K562 (cell line): ENCODE measurements at regions not wholly inside any gene's neighbourhood (a gene's known extent, or its start where the extent isn't known, plus 50 kb on each side); places are given as distances from the start of the nearest gene placed in this dataset.

Experiments
- CC2D1A ChIP-seq: fragments of 450-650 bp; IDR thresholded peaks from 2 replicates; pipeline ENCODE4 v1.6.1; 2017; ENCODE audit warnings: mild to moderate bottlenecking
- EP300 ChIP-seq: IDR thresholded peaks from 2 replicates; pipeline ENCODE4 v1.6.1; 2012; ENCODE audit warnings: low read length, improper control_type of control experiment
- KDM4B ChIP-seq, 2 experiments: fragments of 450-650 bp in 1 of 2; sonication (generic) in 1 of 2; IDR thresholded peaks; 2 replicates each; pipeline ENCODE4 v1.6.1; 2016 to 2017; ENCODE audit warnings: borderline replicate concordance in 2 of 2, antibody characterized with exemption in 1 of 2, low read depth in 1 of 2, mild to moderate bottlenecking in 1 of 2
- MED1 ChIP-seq: sonication (generic); formaldehyde crosslinking; IDR thresholded peaks from 2 replicates; pipeline ENCODE4 v1.8.1; 2023; ENCODE audit warnings: missing genetic modification reagents, borderline replicate concordance
- POLR2A ChIP-seq: fragments of 450-650 bp; conservative IDR thresholded peaks from 2 replicates; pipeline ENCODE4 v1.6.1; 2016
- SIRT6 ChIP-seq: IDR thresholded peaks from one replicate; pipeline ENCODE4 v1.6.1; 2012; ENCODE audit warnings: low read depth, mild to moderate bottlenecking, control low read depth, inconsistent platforms, low read length, moderate library complexity
- SMAD3 ChIP-seq: fragments of 450-650 bp; formaldehyde crosslinking; conservative IDR thresholded peaks from 2 replicates; pipeline ENCODE4 v1.4.0; 2020; ENCODE audit warnings: mild to moderate bottlenecking
- TF ChIP-seq, protein P1 (sequence below): fragments of 200-800 bp; sonication (Bioruptor generic); IDR thresholded peaks from 2 replicates; pipeline ENCODE4 v1.6.1; 2016; ENCODE audit warnings: missing genetic modification characterization, missing compliant biosample characterization
- TF ChIP-seq, protein P2 (sequence below), 2 experiments: fragments of 450-650 bp in 1 of 2; sonication (generic) in 1 of 2; formaldehyde crosslinking; conservative IDR thresholded peaks; 2 replicates each; pipeline versions ENCODE4 v1.4.0 to v1.8.1; 2020 to 2022; ENCODE audit warnings: mild to moderate bottlenecking in 1 of 2, missing genetic modification reagents in 1 of 2
- TF ChIP-seq, protein P3 (sequence below): sonication (generic); formaldehyde crosslinking; IDR thresholded peaks from 2 replicates; pipeline ENCODE4 v1.8.0; 2022; ENCODE audit warnings: missing genetic modification reagents, mild to moderate bottlenecking, borderline replicate concordance

DNA sequence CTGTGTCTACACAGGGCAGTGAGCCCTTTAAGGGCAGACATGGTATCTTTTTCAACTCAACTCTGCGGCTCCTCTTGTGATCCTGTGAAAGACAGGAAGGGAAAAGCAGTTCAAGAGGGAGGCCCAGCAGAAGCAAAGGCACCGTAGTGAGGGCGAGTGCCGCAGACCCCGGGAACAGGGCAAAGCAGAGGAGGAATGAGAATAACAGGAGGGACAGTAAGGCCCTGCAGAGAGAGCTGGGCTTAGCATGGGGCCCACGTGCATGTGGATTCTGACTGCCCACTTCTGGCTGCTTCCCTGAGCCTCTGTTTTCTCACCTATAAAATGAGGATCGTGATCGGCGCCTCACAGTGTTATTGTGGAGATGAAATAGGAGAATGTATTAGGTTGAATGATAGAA, 409.3 kb downstream of the PTPRU start:
- TF ChIP-seq CC2D1A (no peak), MED1 (CRISPR knock-in tag) (no peak), SMAD3 (no peak), POLR2A (no peak), EP300 (no peak), KDM4B (IDR thresholded peaks at IDR 0.05; ENCODE audit: borderline replicate concordance in 2 of 2, low read depth in 1 of 2) (no peak), SIRT6 (no peak)
- TF ChIP-seq, protein P1, sequence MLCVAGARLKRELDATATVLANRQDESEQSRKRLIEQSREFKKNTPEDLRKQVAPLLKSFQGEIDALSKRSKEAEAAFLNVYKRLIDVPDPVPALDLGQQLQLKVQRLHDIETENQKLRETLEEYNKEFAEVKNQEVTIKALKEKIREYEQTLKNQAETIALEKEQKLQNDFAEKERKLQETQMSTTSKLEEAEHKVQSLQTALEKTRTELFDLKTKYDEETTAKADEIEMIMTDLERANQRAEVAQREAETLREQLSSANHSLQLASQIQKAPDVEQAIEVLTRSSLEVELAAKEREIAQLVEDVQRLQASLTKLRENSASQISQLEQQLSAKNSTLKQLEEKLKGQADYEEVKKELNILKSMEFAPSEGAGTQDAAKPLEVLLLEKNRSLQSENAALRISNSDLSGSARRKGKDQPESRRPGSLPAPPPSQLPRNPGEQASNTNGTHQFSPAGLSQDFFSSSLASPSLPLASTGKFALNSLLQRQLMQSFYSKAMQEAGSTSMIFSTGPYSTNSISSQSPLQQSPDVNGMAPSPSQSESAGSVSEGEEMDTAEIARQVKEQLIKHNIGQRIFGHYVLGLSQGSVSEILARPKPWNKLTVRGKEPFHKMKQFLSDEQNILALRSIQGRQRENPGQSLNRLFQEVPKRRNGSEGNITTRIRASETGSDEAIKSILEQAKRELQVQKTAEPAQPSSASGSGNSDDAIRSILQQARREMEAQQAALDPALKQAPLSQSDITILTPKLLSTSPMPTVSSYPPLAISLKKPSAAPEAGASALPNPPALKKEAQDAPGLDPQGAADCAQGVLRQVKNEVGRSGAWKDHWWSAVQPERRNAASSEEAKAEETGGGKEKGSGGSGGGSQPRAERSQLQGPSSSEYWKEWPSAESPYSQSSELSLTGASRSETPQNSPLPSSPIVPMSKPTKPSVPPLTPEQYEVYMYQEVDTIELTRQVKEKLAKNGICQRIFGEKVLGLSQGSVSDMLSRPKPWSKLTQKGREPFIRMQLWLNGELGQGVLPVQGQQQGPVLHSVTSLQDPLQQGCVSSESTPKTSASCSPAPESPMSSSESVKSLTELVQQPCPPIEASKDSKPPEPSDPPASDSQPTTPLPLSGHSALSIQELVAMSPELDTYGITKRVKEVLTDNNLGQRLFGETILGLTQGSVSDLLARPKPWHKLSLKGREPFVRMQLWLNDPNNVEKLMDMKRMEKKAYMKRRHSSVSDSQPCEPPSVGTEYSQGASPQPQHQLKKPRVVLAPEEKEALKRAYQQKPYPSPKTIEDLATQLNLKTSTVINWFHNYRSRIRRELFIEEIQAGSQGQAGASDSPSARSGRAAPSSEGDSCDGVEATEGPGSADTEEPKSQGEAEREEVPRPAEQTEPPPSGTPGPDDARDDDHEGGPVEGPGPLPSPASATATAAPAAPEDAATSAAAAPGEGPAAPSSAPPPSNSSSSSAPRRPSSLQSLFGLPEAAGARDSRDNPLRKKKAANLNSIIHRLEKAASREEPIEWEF (CRISPR knock-in tag): no peak
- TF ChIP-seq, protein P2, sequence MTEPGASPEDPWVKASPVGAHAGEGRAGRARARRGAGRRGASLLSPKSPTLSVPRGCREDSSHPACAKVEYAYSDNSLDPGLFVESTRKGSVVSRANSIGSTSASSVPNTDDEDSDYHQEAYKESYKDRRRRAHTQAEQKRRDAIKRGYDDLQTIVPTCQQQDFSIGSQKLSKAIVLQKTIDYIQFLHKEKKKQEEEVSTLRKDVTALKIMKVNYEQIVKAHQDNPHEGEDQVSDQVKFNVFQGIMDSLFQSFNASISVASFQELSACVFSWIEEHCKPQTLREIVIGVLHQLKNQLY (CRISPR knock-in tag; conservative IDR thresholded peaks at IDR 0.05): no peak
- TF ChIP-seq, protein P3, sequence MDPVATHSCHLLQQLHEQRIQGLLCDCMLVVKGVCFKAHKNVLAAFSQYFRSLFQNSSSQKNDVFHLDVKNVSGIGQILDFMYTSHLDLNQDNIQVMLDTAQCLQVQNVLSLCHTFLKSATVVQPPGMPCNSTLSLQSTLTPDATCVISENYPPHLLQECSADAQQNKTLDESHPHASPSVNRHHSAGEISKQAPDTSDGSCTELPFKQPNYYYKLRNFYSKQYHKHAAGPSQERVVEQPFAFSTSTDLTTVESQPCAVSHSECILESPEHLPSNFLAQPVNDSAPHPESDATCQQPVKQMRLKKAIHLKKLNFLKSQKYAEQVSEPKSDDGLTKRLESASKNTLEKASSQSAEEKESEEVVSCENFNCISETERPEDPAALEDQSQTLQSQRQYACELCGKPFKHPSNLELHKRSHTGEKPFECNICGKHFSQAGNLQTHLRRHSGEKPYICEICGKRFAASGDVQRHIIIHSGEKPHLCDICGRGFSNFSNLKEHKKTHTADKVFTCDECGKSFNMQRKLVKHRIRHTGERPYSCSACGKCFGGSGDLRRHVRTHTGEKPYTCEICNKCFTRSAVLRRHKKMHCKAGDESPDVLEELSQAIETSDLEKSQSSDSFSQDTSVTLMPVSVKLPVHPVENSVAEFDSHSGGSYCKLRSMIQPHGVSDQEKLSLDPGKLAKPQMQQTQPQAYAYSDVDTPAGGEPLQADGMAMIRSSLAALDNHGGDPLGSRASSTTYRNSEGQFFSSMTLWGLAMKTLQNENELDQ (CRISPR knock-in tag): no peak
